H4 (cell line): ENCODE measurements at regions not wholly inside any gene's neighbourhood (a gene's known extent, or its start where the extent isn't known, plus 50 kb on each side); places are given as distances from the start of the nearest gene placed in this dataset.

Source experiments
- DNase-seq: peaks from one replicate; pipeline ENCODE4 v3.0.0-alpha.2; 2015; ENCODE audit warnings: low spot score

GRCh38 chr13:106981051-106981450 is 413.1 kb upstream of the ARGLU1 start:
- DNase-seq: no peak

GRCh38 chr13:106967391-106967790 is 399.5 kb upstream of the ARGLU1 start:
- DNase-seq: no peak

GRCh38 chr13:106963151-106963550 is 395.2 kb upstream of the ARGLU1 start:
- no peak for DNase-seq

- DNase-seq: no peak
Measured at GRCh38 chr13:106961651-106962050, 393.7 kb upstream of the ARGLU1 start.

- no peak for DNase-seq
Measured at GRCh38 chr13:106961216-106961615, 393.3 kb upstream of the ARGLU1 start.

GRCh38 chr13:106958621-106959048 is 390.7 kb upstream of the ARGLU1 start:
- no peak for DNase-seq

- no peak for DNase-seq
Measured at GRCh38 chr13:106942563-106942962, 374.6 kb upstream of the ARGLU1 start.

GRCh38 chr13:106941779-106942178 is 373.8 kb upstream of the ARGLU1 start:
- DNase-seq: no peak

GRCh38 chr13:106927421-106927820 is 359.5 kb upstream of the ARGLU1 start:
- no peak for DNase-seq

- no peak for DNase-seq
Measured at GRCh38 chr13:106922384-106922783, 354.4 kb upstream of the ARGLU1 start.

- no peak for DNase-seq
Measured at GRCh38 chr13:106919638-106920037, 351.7 kb upstream of the ARGLU1 start.

- DNase-seq: no peak
Measured at GRCh38 chr13:106919133-106919532, 351.2 kb upstream of the ARGLU1 start.

GRCh38 chr13:106918557-106918860 is 350.6 kb upstream of the ARGLU1 start:
- DNase-seq: no peak

GRCh38 chr13:106917673-106918556 is 350.0 kb upstream of the ARGLU1 start:
- peak; percentile 44 for DNase-seq

- no peak for DNase-seq
Measured at GRCh38 chr13:106917024-106917571, 349.2 kb upstream of the ARGLU1 start.

- DNase-seq: no peak
Measured at GRCh38 chr13:106916329-106916976, 348.5 kb upstream of the ARGLU1 start.

GRCh38 chr13:106915146-106915545 is 347.2 kb upstream of the ARGLU1 start:
- no peak for DNase-seq

- no peak for DNase-seq
Measured at GRCh38 chr13:106911627-106912026, 343.7 kb upstream of the ARGLU1 start.

- DNase-seq: no peak
Measured at GRCh38 chr13:106911020-106911419, 343.1 kb upstream of the ARGLU1 start.

GRCh38 chr13:106906426-106906996 is 338.6 kb upstream of the ARGLU1 start:
- no peak for DNase-seq

GRCh38 chr13:106905380-106906162 is 337.6 kb upstream of the ARGLU1 start:
- DNase-seq: no peak

GRCh38 chr13:106899442-106899841 is 331.5 kb upstream of the ARGLU1 start:
- DNase-seq: peak; percentile 14
